ENCODE measurements at regions not wholly inside any gene's neighbourhood (a gene's known extent, or its start where the extent isn't known, plus 50 kb on each side); places are given as distances from the start of the nearest gene placed in this dataset.

GRCh38 chr5:18203296-18203695 is 569.0 kb downstream of the TAF11L14 start:
- H3K27ac ChIP-seq: no peak overlapping the region
- H3K27me3 ChIP-seq: no peaks in the 10 kb centered on the region
- TF ChIP-seq CTCF (IDR thresholded peaks at IDR 0.05): no peak
- TF ChIP-seq POLR2AphosphoS5 (IDR thresholded peaks at IDR 0.05; ENCODE audit: insufficient read depth in 1 of 2, low read depth in 1 of 2): no peak
- no peak for TF ChIP-seq POLR2A (IDR thresholded peaks at IDR 0.05)
- H3K4me3 ChIP-seq: no peak overlapping the region
- H3K9me3 ChIP-seq: no peaks in the 10 kb centered on the region
- no peaks in the 10 kb centered on the region for H3K36me3 ChIP-seq
- no peak for DNase-seq (ENCODE audit: extremely low spot score in 2 of 2)
- H3K4me1 ChIP-seq: no peaks in the 10 kb centered on the region
- intact Hi-C loops (cut with DNase I): no loop called here

DNA sequence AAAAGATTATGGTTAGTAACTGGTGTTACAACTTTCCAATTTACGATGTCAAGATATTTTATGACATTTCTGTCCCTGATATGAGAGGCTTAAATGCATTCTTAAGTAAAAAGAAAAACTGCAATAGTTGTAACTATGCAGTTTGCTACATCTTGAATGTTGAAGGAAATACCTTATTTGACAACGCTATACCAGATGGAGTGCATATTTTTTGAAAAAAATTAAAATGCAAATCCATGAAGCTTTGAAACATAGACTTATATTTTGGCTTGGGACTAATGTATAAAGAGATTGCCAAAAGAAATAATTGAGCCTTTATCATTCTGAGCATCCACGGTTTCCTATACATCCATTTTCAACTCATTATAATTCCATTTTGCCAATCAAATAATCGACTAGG is 579.4 kb downstream of the TAF11L14 start:
- H3K27ac ChIP-seq: no peak overlapping the region
- no peak for DNase-seq (ENCODE audit: extremely low spot score in 2 of 2)
- H3K27me3 ChIP-seq: no peaks in the 10 kb centered on the region
- no peak overlapping the region for H3K4me3 ChIP-seq
- intact Hi-C loops (cut with DNase I): loop anchor here (10.0 kb wide), 1 partner anchor 1829 kb away; no protein-coding TSS in a partner anchor
- no peak for TF ChIP-seq POLR2A (IDR thresholded peaks at IDR 0.05)
- no peak for TF ChIP-seq POLR2AphosphoS5 (IDR thresholded peaks at IDR 0.05; ENCODE audit: insufficient read depth in 1 of 2, low read depth in 1 of 2)
- TF ChIP-seq CTCF (IDR thresholded peaks at IDR 0.05): no peak
- H3K9me3 ChIP-seq: no peaks in the 10 kb centered on the region
- no peaks in the 10 kb centered on the region for H3K36me3 ChIP-seq
- H3K4me1 ChIP-seq: no peaks in the 10 kb centered on the region

- intact Hi-C loops (cut with DNase I): loop anchor here (10.0 kb wide), 1 partner anchor 1831 kb away; no protein-coding TSS in a partner anchor
- no peaks in the 10 kb centered on the region for H3K4me1 ChIP-seq
- TF ChIP-seq CTCF (IDR thresholded peaks at IDR 0.05) (no peak), POLR2A (IDR thresholded peaks at IDR 0.05) (no peak), POLR2AphosphoS5 (IDR thresholded peaks at IDR 0.05; ENCODE audit: insufficient read depth in 1 of 2, low read depth in 1 of 2) (no peak)
- H3K27me3 ChIP-seq: no peaks in the 10 kb centered on the region
- DNase-seq (ENCODE audit: extremely low spot score in 2 of 2): no peak
- H3K27ac ChIP-seq: no peak overlapping the region
- H3K4me3 ChIP-seq: no peak overlapping the region
- H3K36me3 ChIP-seq: no peaks in the 10 kb centered on the region
- H3K9me3 ChIP-seq: no peaks in the 10 kb centered on the region
Measured at GRCh38 chr5:18216016-18216415, 581.8 kb downstream of the TAF11L14 start.

- no peak for DNase-seq (ENCODE audit: extremely low spot score in 2 of 2)
- Histone ChIP-seq H3K27me3 (no peaks in the 10 kb centered on the region), H3K4me3 (no peak overlapping the region), H3K27ac (no peak overlapping the region), H3K4me1 (no peaks in the 10 kb centered on the region), H3K9me3 (no peaks in the 10 kb centered on the region), H3K36me3 (no peaks in the 10 kb centered on the region)
- TF ChIP-seq POLR2A (IDR thresholded peaks at IDR 0.05): no peak
- TF ChIP-seq CTCF (IDR thresholded peaks at IDR 0.05): no peak
- no peak for TF ChIP-seq POLR2AphosphoS5 (IDR thresholded peaks at IDR 0.05; ENCODE audit: insufficient read depth in 1 of 2, low read depth in 1 of 2)
- intact Hi-C loops (cut with DNase I): loop anchor here (10.0 kb wide), 1 partner anchor 1832 kb away; no protein-coding TSS in a partner anchor
Measured at GRCh38 chr5:18216729-18217128, 582.5 kb downstream of the TAF11L14 start.

- Histone ChIP-seq H3K27ac (no peak overlapping the region), H3K9me3 (no peaks in the 10 kb centered on the region), H3K27me3 (no peaks in the 10 kb centered on the region), H3K4me3 (no peak overlapping the region), H3K4me1 (no peaks in the 10 kb centered on the region), H3K36me3 (no peaks in the 10 kb centered on the region)
- intact Hi-C loops (cut with DNase I): loop anchor here (10.0 kb wide), 1 partner anchor 1834 kb away; no protein-coding TSS in a partner anchor
- DNase-seq (ENCODE audit: extremely low spot score in 2 of 2): no peak
- TF ChIP-seq POLR2AphosphoS5 (IDR thresholded peaks at IDR 0.05; ENCODE audit: insufficient read depth in 1 of 2, low read depth in 1 of 2) (no peak), POLR2A (IDR thresholded peaks at IDR 0.05) (no peak), CTCF (IDR thresholded peaks at IDR 0.05) (no peak)
Measured at GRCh38 chr5:18219241-18219640, 585.0 kb downstream of the TAF11L14 start.

All from vagina (tissue), 2 donors.